ENCODE measurements at regions not wholly inside any gene's neighbourhood (a gene's known extent, or its start where the extent isn't known, plus 50 kb on each side); places are given as distances from the start of the nearest gene placed in this dataset.

- no peak for TF ChIP-seq POLR2A (IDR thresholded peaks at IDR 0.05; ENCODE audit: low read depth, low read length)
- no peak for TF ChIP-seq PAX5 (IDR thresholded peaks at IDR 0.05; ENCODE audit: insufficient read depth, low read length, severe bottlenecking)
- no peak for TF ChIP-seq POLR2AphosphoS5 (IDR thresholded peaks at IDR 0.05; ENCODE audit: low read depth, low read length)
Observed at GRCh38 chr20:23167431-23167830, 81.3 kb upstream of the CD93 start.

Measured in GM12891 (cell line).